Loucy (cell line): ENCODE measurements at regions not wholly inside any gene's neighbourhood (a gene's known extent, or its start where the extent isn't known, plus 50 kb on each side); places are given as distances from the start of the nearest gene placed in this dataset.

Source experiments
- EZH2phosphoT487 ChIP-seq: fragments of 200-600 bp; IDR thresholded peaks from 2 replicates; pipeline ENCODE4 v1.6.1; 2018; ENCODE audit warnings: antibody characterized with exemption, mild to moderate bottlenecking, moderate library complexity, borderline replicate concordance
- TF ChIP-seq, protein P1 (sequence below): fragments of 200-600 bp; sonication (generic); conservative IDR thresholded peaks from 2 replicates; pipeline ENCODE4 v1.5.1; 2014; ENCODE audit warnings: mild to moderate bottlenecking, antibody characterized with exemption, low read length

- TF ChIP-seq, protein P1, sequence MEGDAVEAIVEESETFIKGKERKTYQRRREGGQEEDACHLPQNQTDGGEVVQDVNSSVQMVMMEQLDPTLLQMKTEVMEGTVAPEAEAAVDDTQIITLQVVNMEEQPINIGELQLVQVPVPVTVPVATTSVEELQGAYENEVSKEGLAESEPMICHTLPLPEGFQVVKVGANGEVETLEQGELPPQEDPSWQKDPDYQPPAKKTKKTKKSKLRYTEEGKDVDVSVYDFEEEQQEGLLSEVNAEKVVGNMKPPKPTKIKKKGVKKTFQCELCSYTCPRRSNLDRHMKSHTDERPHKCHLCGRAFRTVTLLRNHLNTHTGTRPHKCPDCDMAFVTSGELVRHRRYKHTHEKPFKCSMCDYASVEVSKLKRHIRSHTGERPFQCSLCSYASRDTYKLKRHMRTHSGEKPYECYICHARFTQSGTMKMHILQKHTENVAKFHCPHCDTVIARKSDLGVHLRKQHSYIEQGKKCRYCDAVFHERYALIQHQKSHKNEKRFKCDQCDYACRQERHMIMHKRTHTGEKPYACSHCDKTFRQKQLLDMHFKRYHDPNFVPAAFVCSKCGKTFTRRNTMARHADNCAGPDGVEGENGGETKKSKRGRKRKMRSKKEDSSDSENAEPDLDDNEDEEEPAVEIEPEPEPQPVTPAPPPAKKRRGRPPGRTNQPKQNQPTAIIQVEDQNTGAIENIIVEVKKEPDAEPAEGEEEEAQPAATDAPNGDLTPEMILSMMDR, result no peak
- no peak for TF ChIP-seq EZH2phosphoT487
These were observed 329.6 kb downstream of the ADGRD1 start for GRCh38 chr12:131283191-131283861.
